NCI-H82 (cell line): ENCODE measurements at regions not wholly inside any gene's neighbourhood (a gene's known extent, or its start where the extent isn't known, plus 50 kb on each side); places are given as distances from the start of the nearest gene placed in this dataset.

Experiments
- DNase-seq: peaks from one replicate; lab custom pipeline; 2025; lab: John Stamatoyannopoulos, UW

DNA sequence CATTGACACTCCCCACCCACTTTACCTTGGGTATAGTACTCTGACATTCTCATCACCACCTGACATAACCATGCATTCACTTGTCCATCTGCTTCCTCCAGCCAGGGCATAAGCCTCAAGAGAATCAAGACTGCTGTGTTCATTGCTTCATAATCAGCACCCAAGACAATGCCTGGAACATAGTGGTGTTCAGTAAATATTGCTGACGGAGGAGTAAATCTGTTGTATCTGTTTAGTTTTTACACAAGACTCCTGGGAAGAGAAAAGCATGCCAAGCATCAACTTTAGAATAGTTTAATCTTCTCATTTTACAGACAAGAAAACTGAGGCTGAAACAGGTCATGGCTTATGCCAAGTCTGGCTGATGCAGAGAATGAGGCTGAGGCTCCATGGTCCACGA, 173.9 kb upstream of the DUSP10 start:
- DNase-seq: no peak

DNA sequence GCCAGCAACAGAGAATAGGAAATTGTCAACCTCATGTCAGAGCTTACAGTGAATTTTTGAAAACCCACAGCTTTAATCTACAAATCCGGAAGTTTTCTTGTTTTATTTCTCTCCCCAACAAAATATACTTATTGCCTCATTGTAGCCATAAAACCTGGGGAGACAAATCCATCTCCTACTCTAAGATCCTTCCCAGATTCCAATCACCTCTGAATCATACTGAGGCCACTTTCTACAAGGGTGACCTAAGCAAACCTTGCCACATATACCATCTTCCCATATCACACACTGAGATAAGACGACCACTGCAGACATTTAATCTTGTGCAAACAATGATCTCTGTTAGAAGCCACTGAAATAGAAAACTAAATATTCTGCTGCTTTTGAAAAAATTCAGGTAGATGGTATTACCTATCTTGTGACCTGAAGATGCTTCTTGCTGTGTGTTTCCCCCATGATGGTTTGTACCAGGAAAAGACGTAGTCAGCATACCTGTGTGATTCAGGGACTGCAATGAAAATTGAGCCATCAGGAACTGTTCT, 171.5 kb upstream of the DUSP10 start:
- no peak for DNase-seq

DNA sequence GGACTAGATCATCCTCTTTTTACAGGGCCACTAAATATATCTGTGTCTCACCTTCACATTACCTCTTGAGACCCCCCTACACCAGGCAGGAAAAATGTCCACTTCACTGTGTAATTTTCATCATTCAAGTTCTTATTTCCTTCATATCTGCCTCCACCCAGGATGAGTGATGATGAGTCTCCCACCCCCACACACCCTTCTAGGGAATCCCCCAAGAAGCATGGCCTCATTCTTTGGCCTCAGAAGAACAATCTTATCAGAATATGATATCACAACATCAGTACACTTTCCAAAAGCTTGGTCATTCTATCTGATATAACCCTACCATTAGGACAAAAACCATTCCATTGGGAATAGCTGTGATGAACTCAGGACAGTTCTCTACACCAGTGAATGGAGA, 170.3 kb upstream of the DUSP10 start:
- no peak for DNase-seq

DNA sequence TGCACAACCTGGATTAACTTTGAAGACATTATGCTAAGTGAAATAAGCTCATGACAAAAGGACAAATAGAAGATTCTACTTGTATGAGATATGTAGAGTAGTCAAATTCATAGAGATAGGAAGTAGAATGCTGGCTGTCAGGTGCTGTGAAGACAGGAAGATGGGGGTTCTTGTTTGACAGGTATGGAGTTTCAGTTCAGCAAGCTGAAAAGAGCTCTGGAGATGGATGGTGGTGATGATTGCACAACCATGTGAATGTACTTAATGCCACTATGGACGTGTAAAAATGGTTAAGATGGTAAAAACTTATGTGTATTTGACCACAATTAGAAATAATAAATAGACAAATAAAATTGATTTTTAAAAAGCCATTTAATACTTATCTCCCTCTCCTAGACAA, 169.8 kb upstream of the DUSP10 start:
- DNase-seq: no peak

DNA sequence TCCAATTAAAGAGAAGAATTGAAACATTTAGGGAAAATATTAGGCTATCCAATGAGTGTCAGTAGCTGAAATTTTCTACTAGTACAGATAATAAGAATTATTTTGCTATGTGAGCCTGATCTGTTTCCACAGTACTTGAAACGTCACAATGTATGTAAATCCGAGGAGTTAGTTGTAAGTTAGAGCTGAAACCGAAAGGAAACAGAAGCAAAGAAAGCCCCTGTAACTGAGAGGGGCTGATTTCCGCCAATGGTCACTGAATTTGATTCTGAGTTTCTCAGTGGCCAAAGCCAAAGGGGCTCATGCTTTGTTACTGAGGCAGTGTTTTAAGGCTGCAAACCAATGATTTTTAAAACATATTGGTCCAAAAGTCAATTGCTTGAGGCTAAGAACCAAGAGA, 168.3 kb upstream of the DUSP10 start:
- DNase-seq: no peak

DNA sequence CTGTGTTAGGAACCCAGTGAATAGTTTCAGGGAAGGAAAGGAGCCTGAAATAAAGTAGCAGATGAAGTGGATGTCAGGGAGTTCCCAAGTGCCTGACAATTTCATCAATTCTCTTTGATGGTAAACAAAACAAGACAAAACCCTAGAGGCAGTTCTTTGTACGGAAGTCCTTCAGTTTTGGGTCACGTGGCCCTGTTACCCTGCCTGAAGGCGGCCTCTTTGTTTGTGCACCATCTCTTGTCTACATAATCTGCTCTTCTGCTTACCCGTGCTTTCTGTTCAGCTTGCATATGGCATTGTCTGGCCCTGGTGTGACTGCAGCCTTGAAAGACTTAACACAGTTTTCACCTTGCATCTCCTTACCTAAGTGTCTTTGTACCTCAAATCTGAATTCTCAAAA, 166.7 kb upstream of the DUSP10 start:
- no peak for DNase-seq

DNA sequence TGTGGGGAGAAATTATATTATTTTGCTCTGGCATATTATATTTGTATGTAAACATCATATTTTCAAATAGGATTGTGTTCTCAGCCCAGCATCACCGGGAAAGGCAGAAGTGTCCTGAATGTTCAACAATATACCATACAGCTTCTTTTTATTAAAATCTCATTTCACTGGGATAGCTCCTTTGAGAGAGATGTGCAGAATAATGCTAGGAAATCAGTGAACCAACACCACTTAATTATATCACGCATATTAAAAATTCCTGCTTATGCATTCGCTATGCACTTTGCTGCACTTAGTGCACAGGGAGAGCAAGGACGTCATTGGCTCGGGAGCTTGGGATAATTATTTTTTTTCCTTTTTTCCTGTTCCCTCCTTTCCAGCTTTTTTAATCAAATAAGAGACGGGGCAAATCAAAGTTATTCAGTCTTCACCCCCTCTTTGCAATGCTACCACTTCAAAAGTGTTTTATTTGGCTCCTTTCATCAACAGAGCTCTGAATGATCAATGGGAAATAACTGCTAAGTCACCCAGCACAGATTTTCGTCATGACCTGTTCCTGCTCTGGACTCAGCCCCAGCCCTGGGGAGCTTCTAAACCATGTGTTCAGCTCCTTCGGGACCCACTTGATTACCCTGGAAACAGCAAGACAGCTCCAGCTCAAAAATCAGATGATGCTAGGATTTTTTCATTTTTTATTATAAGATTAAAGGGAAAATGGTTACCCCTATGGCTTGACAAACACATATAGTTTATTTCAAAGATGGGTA, 165.5 kb upstream of the DUSP10 start:
- no peak for DNase-seq

DNA sequence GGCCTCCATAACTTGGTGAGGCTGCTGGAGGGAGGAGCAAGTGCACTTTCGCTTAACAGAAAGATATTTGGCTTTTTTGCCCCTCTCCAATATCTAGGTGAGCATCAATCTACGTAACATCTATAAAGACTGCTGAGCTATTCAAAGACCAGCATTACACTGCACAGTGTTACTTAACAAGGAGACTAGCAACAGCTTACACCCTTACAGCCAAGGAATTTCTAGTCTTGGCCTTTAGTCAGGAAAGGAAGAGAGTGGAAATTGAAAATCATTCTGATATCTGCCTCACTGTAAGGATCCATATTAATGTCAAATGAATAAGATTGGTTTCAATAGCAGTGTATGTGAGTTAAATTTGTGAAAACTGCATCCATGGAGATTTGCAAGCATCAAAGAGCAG, 163.9 kb upstream of the DUSP10 start:
- no peak for DNase-seq

DNA sequence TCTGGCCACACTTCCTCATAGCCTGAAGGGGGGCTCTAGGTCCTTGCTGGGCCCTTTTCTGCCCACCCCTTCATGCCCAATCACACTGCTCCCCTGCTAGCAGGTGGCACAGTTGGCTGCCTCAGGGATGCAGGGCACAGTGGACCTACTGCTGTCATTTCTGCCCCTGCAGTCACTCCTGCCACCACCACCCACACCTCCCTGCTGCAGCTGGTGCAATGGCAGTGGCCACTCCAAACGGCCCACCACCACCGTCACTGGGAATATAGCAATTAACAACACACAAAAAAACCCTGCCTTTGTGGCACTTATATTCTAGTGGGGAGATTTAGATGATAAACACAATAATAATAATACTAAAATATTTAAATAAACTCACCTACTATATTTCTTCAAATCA, 162.4 kb upstream of the DUSP10 start:
- no peak for DNase-seq

DNA sequence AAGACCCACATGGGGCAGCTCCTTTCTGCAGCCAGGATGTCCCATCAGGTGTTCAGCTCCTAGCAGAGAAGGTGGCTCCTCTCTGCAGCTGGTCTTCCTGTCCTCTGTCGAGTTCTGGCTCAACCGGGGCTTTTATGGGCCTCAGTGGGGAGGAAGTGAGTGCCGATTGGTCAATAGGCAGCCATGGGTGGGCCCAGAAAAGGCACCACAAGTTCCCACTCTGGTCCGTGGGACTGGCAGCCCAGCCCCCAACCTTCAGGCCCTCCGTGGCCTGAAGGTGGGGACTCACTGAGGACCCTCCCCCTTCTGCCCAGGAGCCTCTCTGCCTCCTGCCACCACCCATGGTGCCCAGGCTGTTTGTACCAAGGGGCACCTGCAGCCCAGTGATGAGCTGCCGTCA, 161.7 kb upstream of the DUSP10 start:
- DNase-seq: no peak

DNA sequence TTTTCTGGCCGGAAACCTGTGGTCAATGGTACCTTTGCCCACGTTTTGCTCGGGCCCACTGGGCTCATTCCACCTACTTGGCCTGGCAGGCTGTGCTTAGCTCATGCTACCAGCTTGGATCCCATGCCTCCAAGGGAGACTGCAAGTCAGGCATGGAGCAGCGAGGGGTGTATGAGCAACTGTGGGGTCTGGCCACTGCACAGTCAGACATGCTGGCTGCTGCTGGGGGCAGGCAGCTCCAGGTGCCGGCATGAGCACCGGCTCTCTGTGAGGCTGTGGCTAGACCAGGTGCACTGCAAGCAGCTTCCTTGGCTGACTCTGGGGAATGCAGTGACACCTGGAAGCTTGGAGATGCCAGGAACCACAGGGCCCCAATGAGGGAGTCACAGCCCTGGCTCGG, 161.1 kb upstream of the DUSP10 start:
- DNase-seq: no peak

DNA sequence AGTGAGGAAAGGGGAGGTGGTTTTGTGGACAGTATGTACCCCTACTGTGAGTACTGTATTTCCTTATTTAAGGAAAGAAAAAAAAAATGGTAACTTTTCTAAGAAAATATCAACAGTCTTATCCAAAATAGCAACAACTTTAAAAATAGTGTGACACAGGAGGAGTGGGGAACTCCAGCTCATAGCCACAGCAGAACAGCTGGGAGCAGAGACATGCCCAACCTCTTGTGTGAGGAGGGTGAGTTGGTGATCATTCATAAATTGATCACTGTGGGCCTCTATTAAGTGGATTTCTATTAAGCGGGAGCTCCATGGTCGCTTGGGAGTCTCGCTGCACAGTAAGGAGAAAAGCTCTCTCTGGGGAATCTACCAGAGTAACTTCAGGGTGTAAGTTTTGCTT, 158.8 kb upstream of the DUSP10 start:
- no peak for DNase-seq

DNA sequence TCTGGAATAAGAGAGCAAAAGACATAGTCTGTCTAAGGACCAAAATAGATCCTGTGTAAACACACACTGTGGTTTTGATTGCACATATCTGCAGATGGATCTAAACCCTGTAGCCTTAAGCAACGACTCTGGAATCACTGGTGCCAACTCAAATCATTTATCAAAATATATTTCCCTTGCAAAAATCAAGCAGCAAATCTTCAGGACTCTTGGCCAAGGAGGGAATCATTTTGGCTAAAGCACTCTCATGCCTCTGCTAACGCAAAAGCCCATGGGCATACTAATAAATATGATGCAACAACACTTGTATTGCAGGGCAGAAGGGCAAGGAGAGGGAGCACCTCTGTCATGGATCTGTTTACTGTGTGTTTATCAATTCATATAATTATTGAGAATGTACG, 155.4 kb upstream of the DUSP10 start:
- DNase-seq: no peak

DNA sequence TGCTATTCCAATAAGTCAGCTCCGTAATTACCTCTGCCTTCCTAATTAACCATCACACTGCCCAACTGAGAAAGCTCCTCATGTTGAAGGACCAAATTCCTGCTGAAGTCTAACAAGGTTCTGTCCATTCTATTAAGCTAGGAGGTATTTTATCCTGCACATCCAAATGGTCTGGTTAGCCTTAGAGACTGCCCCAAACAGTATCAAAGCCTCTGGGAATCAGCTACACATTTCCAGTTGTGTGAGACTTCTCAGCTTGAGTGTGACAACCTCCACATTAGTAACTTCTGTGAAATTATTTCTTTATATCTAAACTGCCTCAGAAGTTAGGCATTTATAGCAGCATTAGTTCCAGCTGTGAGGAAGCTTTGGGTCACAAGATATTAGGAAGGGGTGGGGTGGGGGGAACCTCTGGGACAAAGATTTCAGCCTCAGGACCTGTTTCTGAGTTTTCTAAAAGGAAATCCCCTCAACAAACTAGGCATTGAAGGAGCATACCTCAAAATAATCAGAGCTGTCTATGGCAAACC, 150.5 kb upstream of the DUSP10 start:
- no peak for DNase-seq

DNA sequence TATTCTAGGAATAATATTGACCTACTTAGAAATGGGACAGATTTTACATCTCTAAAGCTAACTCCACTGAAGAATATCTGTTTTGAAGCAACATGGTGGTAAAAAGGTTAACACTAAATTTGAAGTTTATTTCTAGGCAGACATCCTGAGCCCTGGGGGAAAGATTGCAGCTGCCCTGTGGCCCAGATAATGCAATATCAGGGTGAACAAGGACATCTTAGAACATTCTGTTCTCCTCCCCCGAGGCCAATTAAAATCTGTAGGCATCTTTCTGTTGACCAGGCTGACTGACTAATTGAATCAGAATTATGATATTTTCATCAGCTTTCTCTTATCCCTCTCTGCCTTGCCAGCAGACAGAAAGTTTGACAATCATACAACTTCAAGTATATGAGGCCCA, 149.8 kb upstream of the DUSP10 start:
- no peak for DNase-seq

DNA sequence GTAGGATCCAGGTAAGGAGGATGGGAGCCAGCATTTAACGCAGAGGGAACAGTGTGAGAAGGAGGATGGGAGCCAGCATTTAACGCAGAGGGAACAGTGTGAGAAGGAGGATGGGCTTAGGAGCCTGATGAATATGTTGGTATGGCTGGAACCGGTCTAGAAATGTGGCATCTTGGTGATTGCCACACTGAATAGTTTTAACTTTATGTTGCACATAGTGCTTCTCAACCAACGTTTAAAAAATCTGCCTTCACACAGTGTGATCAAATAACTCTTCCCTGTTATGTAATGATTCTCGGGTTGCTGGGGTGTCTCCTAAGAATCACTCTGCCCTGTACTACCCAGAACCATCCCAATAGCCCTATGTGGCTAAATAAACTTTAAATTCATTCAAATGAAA, 146.9 kb upstream of the DUSP10 start:
- DNase-seq: no peak

DNA sequence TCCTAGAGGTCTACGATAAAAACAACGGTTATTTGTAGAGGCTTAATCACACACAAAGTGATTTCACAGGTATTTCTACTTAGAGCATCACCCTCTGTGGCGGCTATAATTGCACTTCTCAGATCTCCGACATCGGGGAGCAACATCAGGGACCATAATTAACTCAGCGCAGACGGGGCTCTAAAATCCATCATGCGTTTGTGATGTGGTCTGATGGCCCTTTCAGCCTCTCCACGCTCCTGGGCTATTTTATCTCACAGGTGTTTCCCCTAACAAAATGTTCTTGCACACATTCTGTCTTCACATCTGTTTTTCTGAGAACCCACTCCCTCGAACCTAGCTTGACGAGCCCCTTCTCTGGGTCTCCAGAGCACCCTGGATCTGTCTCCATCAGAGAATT, 146.3 kb upstream of the DUSP10 start:
- no peak for DNase-seq

DNA sequence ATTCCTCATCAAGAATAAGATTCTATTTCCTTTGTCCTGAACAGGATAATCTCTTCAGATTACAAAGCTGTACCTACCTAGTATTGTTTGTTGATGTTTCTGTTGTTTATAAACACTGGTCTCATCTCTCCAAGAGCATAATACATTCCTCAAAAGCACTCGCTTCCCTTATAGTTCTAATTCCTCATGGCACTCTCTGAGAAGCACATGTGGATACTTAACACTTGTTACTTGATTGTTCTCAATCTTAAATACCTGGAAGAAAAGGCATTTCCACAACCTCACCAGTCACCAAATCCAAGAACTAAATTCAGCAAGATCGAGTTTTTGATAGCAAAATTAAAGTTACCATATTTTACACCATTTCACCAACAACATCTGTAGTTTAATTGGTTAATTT, 145.9 kb upstream of the DUSP10 start:
- DNase-seq: no peak

DNA sequence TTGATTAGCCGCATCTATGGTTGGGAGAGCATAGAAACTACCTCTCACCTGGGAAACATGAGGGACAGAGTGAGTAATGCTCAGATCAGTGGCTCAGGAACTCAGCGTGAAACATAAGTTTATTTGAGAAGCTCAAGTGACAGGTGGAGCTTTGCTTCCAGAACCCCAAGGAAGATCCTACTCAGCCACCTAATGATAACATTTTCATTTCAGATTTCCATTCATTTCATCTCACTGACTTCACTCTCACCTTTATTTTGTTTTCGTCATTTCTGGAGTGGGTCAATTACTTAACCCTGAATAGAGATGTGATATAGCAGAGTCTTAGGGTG, 145.5 kb upstream of the DUSP10 start:
- no peak for DNase-seq

DNA sequence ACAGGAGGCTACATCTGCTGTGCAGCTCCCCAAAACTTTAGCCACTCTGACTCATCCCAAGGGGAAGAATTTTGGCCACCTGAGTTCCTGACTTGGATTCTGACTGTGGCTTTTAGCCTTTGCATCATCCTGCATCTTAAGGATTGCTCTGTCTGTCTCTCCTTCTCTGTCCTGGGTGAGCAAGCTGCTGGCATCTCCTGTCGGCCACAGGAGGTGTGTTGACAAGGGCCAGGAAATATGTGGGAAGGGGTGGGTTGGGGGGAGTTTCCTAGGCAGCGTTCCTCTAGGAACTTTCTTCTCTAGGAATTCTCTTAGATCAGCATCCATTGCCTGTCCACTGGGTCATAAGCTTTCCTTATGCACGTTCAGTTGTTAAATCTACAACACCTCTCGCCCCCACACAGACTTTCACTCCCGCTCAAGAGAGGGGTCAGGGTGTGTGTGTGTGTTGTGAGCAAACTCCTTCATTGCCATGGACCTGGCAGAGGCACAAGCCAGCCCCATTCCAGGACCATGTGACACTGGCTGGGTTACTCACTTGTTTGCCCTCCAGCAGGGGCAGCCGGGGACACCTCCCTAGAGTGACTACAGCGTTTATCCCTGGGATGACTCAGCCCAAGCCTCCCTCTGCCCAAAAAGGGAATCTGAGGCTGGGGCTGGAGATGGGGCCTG, 145.0 kb upstream of the DUSP10 start:
- DNase-seq: peak; percentile 63

DNA sequence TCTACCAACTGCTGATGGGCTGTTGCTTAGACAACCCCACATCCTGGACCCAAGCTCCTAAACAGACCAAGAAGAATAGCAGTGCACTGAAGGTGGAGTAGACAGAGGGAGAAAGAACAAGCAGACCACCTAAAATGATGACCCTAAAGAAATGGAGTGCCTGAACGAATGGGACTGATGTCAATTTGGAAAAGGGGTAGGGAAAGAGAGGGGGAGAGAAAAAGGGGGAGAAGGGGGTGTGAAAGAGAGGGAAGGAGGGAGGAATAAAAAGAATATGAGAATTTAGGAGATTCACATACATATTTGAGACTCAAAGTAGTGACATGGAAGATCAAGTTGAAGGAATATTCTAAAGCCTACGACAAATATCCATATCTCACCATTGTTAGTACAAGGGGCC, 144.4 kb upstream of the DUSP10 start:
- no peak for DNase-seq

DNA sequence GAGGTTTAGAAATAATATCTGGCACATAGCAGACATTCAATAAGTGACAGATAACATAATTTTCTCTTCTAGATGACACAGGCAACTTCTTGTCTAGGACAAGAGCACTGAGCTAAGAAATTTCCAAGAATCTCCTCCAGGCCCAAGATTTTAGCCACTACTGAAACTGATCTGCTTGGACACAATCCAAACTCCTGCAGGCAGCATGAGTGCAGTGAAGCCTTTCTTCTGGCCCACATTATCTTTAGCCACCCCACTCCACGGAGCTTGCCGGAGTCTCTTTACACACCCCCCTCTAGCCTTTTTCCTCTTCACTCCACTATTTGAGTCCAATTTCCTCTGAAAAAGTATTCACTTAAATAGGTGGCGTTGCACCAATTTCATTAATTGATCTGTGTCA, 142.9 kb upstream of the DUSP10 start:
- DNase-seq: no peak

DNA sequence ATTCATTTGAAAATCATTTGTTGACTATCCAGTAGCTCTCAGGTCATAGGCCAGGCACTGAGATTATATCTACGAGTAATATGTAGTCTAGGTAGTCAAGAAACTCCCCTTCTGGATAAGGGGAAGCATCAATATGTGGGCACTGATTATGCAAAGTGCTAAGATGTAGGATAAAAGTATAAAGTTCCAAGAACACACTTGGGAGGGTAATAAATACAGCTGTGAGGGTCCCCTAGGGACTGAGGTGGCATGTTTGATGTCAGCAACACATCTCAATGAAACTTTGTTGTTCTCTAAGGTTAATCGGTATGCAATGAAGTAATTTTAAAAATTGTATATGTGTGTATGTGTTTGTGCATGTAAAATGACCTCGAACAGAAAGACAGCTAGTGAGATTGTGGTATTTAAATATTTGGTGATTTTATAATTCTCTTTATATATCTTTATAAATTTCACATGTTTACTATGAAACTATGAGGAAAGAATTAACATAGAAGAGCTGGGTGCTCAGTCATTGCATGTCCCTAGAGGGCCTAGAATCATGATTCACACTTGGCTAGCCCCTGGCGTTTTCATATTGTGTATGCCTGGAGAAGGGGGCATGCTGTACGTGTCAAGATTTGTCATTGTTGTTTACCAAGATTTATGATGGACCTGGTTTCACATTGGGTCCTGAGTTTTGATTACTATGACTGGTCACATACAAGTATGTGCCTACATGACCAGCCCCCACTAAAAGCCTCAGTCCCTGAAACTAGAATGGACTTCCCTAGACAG, 140.1 kb upstream of the DUSP10 start:
- DNase-seq: no peak
